Glutamatergic neuron (in vitro differentiated cells): ENCODE measurements at regions not wholly inside any gene's neighbourhood (a gene's known extent, or its start where the extent isn't known, plus 50 kb on each side); places are given as distances from the start of the nearest gene placed in this dataset.

Experiments used
- DNase-seq: peaks from one replicate; pipeline ENCODE4 v3.0.0; 2022
- H3K27ac Mint-ChIP-seq: one replicate; pipeline ENCODE4 v1.8.0; 2020; ENCODE audit warnings: mild to moderate bottlenecking, mixed read lengths, inconsistent platforms; ENCODE audit not compliant: unreplicated experiment
- H3K27me3 Mint-ChIP-seq: one replicate; pipeline ENCODE4 v1.8.0; 2020; ENCODE audit warnings: mild to moderate bottlenecking, moderate library complexity, mixed read lengths, inconsistent platforms; ENCODE audit not compliant: unreplicated experiment
- H3K36me3 Mint-ChIP-seq: one replicate; pipeline ENCODE4 v1.8.0; 2020; ENCODE audit warnings: mild to moderate bottlenecking, mixed read lengths, inconsistent platforms; ENCODE audit not compliant: unreplicated experiment
- H3K4me1 Mint-ChIP-seq: one replicate; pipeline ENCODE4 v1.8.0; 2020; ENCODE audit warnings: mild to moderate bottlenecking, low read depth, mixed read lengths, inconsistent platforms; ENCODE audit not compliant: unreplicated experiment
- H3K4me3 Mint-ChIP-seq: one replicate; pipeline ENCODE4 v1.8.0; 2020; ENCODE audit warnings: mild to moderate bottlenecking, mixed read lengths, inconsistent platforms; ENCODE audit not compliant: unreplicated experiment
- H3K9me3 Mint-ChIP-seq: one replicate; pipeline ENCODE4 v1.8.0; 2020; ENCODE audit warnings: mild to moderate bottlenecking, moderate library complexity, mixed read lengths, inconsistent platforms; ENCODE audit not compliant: unreplicated experiment
- CTCF ChIP-seq: fragments of 200-600 bp; sonication (generic); IDR thresholded peaks from one replicate; pipeline ENCODE4 v1.5.0; 2021; ENCODE audit not compliant: partially characterized antibody, unreplicated experiment

GRCh38 chr12:90111791-90112580 lies 403.3 kb upstream of the ATP2B1 start:
- no peaks in the 10 kb centered on the region for H3K36me3 Mint-ChIP-seq
- no peak for DNase-seq
- peaks cover 2% of the 10 kb centered on the region for H3K9me3 Mint-ChIP-seq
- no peaks in the 10 kb centered on the region for H3K27me3 Mint-ChIP-seq
- H3K27ac Mint-ChIP-seq: no peak overlapping the region
- H3K4me1 Mint-ChIP-seq: peaks cover 4% of the 10 kb centered on the region
- no peak overlapping the region for H3K4me3 Mint-ChIP-seq
- TF ChIP-seq CTCF: no peak

- H3K27me3 Mint-ChIP-seq: no peaks in the 10 kb centered on the region
- H3K36me3 Mint-ChIP-seq: no peaks in the 10 kb centered on the region
- TF ChIP-seq CTCF: no peak
- H3K27ac Mint-ChIP-seq: no peak overlapping the region
- peaks cover 3% of the 10 kb centered on the region for H3K4me1 Mint-ChIP-seq
- no peaks in the 10 kb centered on the region for H3K9me3 Mint-ChIP-seq
- no peak overlapping the region for H3K4me3 Mint-ChIP-seq
- DNase-seq: no peak
Measured at GRCh38 chr12:90106568-90106967, 397.9 kb upstream of the ATP2B1 start.

GRCh38 chr12:90102957-90103652 lies 394.5 kb upstream of the ATP2B1 start:
- TF ChIP-seq CTCF: peak; percentile 27
- peaks cover 9% of the 10 kb centered on the region for H3K4me1 Mint-ChIP-seq
- H3K27me3 Mint-ChIP-seq: no peaks in the 10 kb centered on the region
- no peaks in the 10 kb centered on the region for H3K36me3 Mint-ChIP-seq
- peaks cover under 1% of the 10 kb centered on the region for H3K9me3 Mint-ChIP-seq
- no peak overlapping the region for H3K27ac Mint-ChIP-seq
- DNase-seq: no peak
- H3K4me3 Mint-ChIP-seq: no peak overlapping the region

GRCh38 chr12:90100579-90100978 lies 391.9 kb upstream of the ATP2B1 start:
- peaks cover 6% of the 10 kb centered on the region for H3K4me1 Mint-ChIP-seq
- no peaks in the 10 kb centered on the region for H3K36me3 Mint-ChIP-seq
- no peak overlapping the region for H3K4me3 Mint-ChIP-seq
- DNase-seq: no peak
- peaks cover 2% of the 10 kb centered on the region for H3K9me3 Mint-ChIP-seq
- H3K27me3 Mint-ChIP-seq: no peaks in the 10 kb centered on the region
- TF ChIP-seq CTCF: no peak
- no peak overlapping the region for H3K27ac Mint-ChIP-seq

GRCh38 chr12:90099288-90099687 lies 390.6 kb upstream of the ATP2B1 start:
- H3K36me3 Mint-ChIP-seq: no peaks in the 10 kb centered on the region
- H3K4me1 Mint-ChIP-seq: peaks cover 6% of the 10 kb centered on the region
- H3K9me3 Mint-ChIP-seq: peaks cover 2% of the 10 kb centered on the region
- no peaks in the 10 kb centered on the region for H3K27me3 Mint-ChIP-seq
- H3K4me3 Mint-ChIP-seq: no peak overlapping the region
- no peak overlapping the region for H3K27ac Mint-ChIP-seq
- DNase-seq: no peak
- TF ChIP-seq CTCF: no peak
